ENCODE measurements at regions not wholly inside any gene's neighbourhood (a gene's known extent, or its start where the extent isn't known, plus 50 kb on each side); places are given as distances from the start of the nearest gene placed in this dataset.

DNA sequence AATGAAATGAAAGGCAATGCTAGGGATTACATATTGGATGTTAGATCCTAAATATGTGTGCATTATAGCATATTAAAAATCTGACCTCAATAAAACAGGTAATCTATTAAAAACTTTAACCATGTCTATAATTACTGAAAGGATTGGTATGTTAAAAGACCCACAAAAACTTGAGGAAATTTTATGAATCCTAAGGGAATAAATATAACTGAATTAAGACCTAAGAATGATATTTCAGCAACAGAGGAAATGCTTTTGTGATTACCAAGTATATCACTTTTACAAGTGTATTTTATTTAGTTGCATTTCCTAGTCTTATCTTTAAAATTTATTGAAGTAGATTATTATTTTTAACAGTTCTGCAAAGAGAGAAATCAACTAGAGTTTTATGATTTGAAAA lies 571.5 kb downstream of the HDGFL1 start:
- ATAC-seq (ENCODE audit: low FRiP score) = no peak
- TF ChIP-seq, protein P1, sequence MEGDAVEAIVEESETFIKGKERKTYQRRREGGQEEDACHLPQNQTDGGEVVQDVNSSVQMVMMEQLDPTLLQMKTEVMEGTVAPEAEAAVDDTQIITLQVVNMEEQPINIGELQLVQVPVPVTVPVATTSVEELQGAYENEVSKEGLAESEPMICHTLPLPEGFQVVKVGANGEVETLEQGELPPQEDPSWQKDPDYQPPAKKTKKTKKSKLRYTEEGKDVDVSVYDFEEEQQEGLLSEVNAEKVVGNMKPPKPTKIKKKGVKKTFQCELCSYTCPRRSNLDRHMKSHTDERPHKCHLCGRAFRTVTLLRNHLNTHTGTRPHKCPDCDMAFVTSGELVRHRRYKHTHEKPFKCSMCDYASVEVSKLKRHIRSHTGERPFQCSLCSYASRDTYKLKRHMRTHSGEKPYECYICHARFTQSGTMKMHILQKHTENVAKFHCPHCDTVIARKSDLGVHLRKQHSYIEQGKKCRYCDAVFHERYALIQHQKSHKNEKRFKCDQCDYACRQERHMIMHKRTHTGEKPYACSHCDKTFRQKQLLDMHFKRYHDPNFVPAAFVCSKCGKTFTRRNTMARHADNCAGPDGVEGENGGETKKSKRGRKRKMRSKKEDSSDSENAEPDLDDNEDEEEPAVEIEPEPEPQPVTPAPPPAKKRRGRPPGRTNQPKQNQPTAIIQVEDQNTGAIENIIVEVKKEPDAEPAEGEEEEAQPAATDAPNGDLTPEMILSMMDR (IDR thresholded peaks at IDR 0.05) = no peak
- no peak for DNase-seq (ENCODE audit: low spot score)

DNA sequence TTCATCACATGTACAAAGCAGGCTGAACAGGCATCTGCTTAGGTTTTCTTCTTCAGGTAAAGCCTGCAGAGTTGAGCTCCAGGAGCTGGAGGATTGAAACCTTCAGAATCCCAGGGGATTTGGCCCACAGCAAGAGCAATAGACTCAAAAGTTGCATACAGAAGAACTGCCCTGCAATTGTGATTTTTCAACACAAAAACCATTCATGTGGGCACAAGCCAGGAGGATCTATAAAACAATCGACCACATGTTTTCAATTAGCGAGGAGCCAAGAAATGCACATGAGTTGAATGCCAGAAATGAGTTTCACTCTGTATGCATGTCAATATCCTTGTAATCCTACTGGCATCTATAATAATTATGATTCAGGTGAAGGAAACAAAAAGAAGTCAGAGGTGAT lies 576.4 kb downstream of the HDGFL1 start:
- DNase-seq (ENCODE audit: low spot score) = no peak
- TF ChIP-seq, protein P1 (IDR thresholded peaks at IDR 0.05) = no peak
- no peak for ATAC-seq (ENCODE audit: low FRiP score)

GRCh38 chr6:23154159-23154558 lies 584.8 kb downstream of the HDGFL1 start:
- TF ChIP-seq, protein P1 (IDR thresholded peaks at IDR 0.05) = no peak
- no peak for DNase-seq (ENCODE audit: low spot score)
- no peak for ATAC-seq (ENCODE audit: low FRiP score)

- ATAC-seq (ENCODE audit: low FRiP score) (no peak), DNase-seq (ENCODE audit: low spot score) (no peak)
- TF ChIP-seq, protein P1 (IDR thresholded peaks at IDR 0.05) = no peak
These were observed 600.7 kb downstream of the HDGFL1 start for GRCh38 chr6:23170049-23170448.

DNA sequence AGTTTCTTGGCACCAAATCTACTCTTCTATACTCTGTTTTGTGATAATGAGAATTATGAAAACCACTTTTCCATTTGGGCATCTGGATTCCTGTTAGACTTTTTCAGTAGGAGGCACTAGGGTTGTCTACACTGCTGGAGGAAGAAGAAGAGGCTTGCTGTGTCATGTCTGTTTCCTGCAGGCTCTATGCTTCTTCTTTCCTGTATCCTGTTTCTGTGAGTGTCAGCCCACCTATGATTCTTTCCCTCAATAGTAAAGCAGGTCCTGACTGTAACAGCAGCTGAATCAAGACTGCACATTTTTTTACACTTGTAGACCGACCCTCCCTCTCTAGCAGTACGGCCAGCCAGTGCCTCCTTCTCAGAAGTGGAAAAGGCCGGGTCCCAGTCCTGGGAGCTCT lies 603.9 kb downstream of the HDGFL1 start:
- no peak for DNase-seq (ENCODE audit: low spot score)
- ATAC-seq (ENCODE audit: low FRiP score) = no peak
- TF ChIP-seq, protein P1 (IDR thresholded peaks at IDR 0.05) = no peak

GRCh38 chr6:23174781-23175361 lies 605.5 kb downstream of the HDGFL1 start:
- TF ChIP-seq, protein P1 (IDR thresholded peaks at IDR 0.05) = no peak
- ATAC-seq (ENCODE audit: low FRiP score) (peak; percentile 75), DNase-seq (ENCODE audit: low spot score) (no peak)

- TF ChIP-seq, protein P1 (IDR thresholded peaks at IDR 0.05) = no peak
- DNase-seq (ENCODE audit: low spot score) = no peak
- peak; percentile 40 for ATAC-seq (ENCODE audit: low FRiP score)
These were observed 606.0 kb downstream of the HDGFL1 start for GRCh38 chr6:23175391-23175790.
